SJCRH30 (cell line): ENCODE measurements at regions not wholly inside any gene's neighbourhood (a gene's known extent, or its start where the extent isn't known, plus 50 kb on each side); places are given as distances from the start of the nearest gene placed in this dataset.
"Not testable (repeated sequence)": the region's sequence is repeated elsewhere in the genome, so short reads cannot be mapped to it uniquely, and the experiment has no call there.

Experiments used
- DNase-seq, 2 experiments: peaks; one replicate each; pipeline ENCODE4 v3.0.0-alpha.2; 2015 to 2020
- H3K27ac ChIP-seq: fragments of 250-450 bp; sonication (Bioruptor Pico); 2 replicates; pipeline ENCODE4 v1.5.1; 2020; ENCODE audit warnings: mild to moderate bottlenecking, moderate library complexity
- H3K27me3 ChIP-seq: fragments of 250-450 bp; sonication (Bioruptor Pico); 2 replicates; pipeline ENCODE4 v1.5.1; 2020; ENCODE audit warnings: mild to moderate bottlenecking, moderate library complexity
- H3K36me3 ChIP-seq: fragments of 250-450 bp; sonication (Bioruptor Pico); 2 replicates; pipeline ENCODE4 v1.5.1; 2020; ENCODE audit warnings: mild to moderate bottlenecking, moderate library complexity
- H3K4me1 ChIP-seq: fragments of 250-450 bp; sonication (Bioruptor Pico); 2 replicates; pipeline ENCODE4 v1.5.1; 2020; ENCODE audit warnings: mild to moderate bottlenecking, moderate library complexity
- H3K4me3 ChIP-seq: fragments of 250-450 bp; sonication (Bioruptor Pico); 2 replicates; pipeline ENCODE4 v1.5.1; 2020; ENCODE audit warnings: mild to moderate bottlenecking, moderate library complexity
- H3K9me3 ChIP-seq: fragments of 250-450 bp; sonication (Bioruptor Pico); replicated peaks from 2 replicates; pipeline ENCODE4 v1.5.1; 2020; ENCODE audit warnings: mild to moderate bottlenecking, moderate library complexity

GRCh38 chr14:30159374-30159773 is 231.7 kb upstream of the PRKD1 start:
- DNase-seq = no peak
- no peaks in the 10 kb centered on the region for H3K9me3 ChIP-seq
- no peak overlapping the region for H3K27ac ChIP-seq
- no peaks in the 10 kb centered on the region for H3K36me3 ChIP-seq
- no peaks in the 10 kb centered on the region for H3K4me1 ChIP-seq
- no peaks in the 10 kb centered on the region; the same call in 1 of the 2 replicates for H3K27me3 ChIP-seq
- H3K4me3 ChIP-seq = no peak overlapping the region

GRCh38 chr14:30160608-30161007 is 233.0 kb upstream of the PRKD1 start:
- H3K4me1 ChIP-seq = no peaks in the 10 kb centered on the region
- no peaks in the 10 kb centered on the region for H3K9me3 ChIP-seq
- no peak overlapping the region for H3K4me3 ChIP-seq
- DNase-seq = peak in 1 of 2 experiments; percentile 10
- no peaks in the 10 kb centered on the region for H3K36me3 ChIP-seq
- no peak overlapping the region for H3K27ac ChIP-seq
- no peaks in the 10 kb centered on the region; the same call in 1 of the 2 replicates for H3K27me3 ChIP-seq

DNA sequence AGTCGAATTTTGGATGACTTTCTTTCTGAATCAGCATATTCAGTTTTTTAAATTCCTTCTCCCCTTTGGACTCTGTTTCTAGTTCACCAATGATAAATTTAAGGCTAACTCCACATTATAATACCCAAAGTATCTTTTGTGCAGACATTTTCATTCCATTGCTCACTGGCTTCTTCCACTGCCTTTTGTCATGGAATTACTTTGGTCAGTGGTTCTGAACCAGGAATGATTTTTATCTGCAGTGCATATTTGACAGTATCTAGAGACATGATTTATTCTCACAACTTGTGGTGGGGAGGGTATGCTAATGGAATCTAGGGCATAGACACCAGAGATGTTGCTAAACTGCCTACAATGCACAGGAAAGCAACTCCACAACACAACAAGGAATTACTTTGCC is 234.4 kb upstream of the PRKD1 start:
- no peaks in the 10 kb centered on the region for H3K9me3 ChIP-seq
- H3K36me3 ChIP-seq = no peaks in the 10 kb centered on the region
- no peak overlapping the region for H3K27ac ChIP-seq
- H3K4me3 ChIP-seq = no peak overlapping the region
- H3K27me3 ChIP-seq = peaks cover 5% of the 10 kb centered on the region; the same call in 1 of the 2 replicates
- H3K4me1 ChIP-seq = no peaks in the 10 kb centered on the region
- DNase-seq = no peak

DNA sequence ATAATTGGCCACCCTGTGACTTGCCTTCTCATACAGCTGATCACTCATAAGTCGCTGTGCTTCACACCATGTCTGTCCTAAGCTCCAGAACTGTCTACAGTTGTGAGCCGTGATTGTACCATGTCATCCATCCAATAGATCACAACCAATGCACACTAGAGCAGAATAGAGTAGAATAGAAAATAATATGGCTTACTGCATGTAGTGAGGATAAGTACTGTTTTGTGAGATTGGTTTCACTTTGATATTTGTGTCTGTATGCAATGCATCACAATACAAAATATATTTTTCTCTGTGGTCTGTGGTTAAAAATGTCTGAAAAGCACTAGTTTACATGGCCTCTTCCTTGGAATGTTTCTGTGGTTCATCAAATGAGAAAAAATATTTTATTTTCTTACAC is 237.6 kb upstream of the PRKD1 start:
- Histone ChIP-seq H3K27ac (no peak overlapping the region), H3K4me3 (no peak overlapping the region), H3K36me3 (no peaks in the 10 kb centered on the region), H3K27me3 (0 out of 2 replicates have a peak, but pooled peaks cover 5% of the 10 kb centered on the region), H3K4me1 (no peaks in the 10 kb centered on the region), H3K9me3 (no peaks in the 10 kb centered on the region)
- DNase-seq = no peak

GRCh38 chr14:30177781-30178180 is 250.1 kb upstream of the PRKD1 start:
- no peak for DNase-seq
- no peaks in the 10 kb centered on the region for H3K27me3 ChIP-seq
- H3K9me3 ChIP-seq = no peaks in the 10 kb centered on the region

DNA sequence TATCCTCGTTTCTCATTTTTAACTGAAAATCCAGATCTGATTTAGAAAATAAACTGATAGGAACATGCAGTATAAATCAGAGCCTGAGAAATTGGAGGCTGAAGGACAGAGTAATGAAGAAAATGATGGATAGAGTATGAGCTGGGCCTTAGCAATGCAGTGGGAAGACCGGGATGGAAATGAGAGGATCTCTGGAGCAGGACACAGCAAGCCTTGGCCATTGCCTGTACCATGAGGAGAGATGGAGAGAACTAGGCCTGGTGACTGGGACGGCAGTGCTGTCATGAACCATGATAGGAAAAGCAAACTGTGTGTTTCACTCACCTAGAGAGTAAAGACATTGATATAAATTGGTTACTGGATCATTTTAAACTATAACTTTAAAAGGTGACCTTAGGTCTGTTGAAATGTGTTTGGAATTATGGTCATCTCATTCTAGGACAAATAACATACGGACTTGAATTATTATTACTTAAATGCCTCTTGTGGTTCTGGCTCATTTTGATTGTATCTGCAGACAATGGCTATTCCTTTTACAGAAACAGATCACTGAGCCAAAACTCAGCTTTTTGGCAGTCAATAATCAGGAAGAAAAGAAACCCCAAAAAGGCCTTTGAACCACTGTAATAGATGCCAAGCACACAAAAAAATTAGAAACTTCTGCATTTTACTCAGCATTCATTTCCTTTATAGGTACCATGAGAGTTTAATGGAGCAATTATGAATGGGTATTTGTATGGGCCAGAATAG is 251.9 kb upstream of the PRKD1 start:
- no peaks in the 10 kb centered on the region for H3K36me3 ChIP-seq
- no peak overlapping the region for H3K4me3 ChIP-seq
- no peaks in the 10 kb centered on the region for H3K27me3 ChIP-seq
- no peaks in the 10 kb centered on the region for H3K9me3 ChIP-seq
- no peak overlapping the region for H3K27ac ChIP-seq
- H3K4me1 ChIP-seq = no peaks in the 10 kb centered on the region
- no peak for DNase-seq

More at GRCh38 chr14:30177781-30178180, 250.1 kb upstream of the PRKD1 start:
- Histone ChIP-seq H3K4me1 (no peaks in the 10 kb centered on the region), H3K27ac (no peak overlapping the region), H3K4me3 (no peak overlapping the region), H3K36me3 (no peaks in the 10 kb centered on the region)

DNA sequence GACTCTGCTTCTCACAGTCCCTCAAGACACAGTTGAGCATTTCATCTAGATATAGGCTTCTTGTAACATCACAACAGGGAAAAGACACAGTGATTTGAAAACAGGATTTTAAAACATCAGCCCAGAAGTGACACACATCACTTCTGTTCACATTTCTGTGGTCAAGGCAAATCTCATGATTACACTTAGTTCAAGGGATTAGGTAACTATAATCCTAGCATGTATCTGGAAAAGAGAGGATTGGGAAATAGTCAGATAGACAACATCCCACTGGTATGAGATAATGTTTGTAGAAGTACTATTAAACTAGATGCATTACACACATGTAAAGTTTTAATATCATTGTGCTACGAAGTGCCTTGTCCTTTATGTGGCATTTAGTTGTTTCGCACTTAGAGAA is 252.6 kb upstream of the PRKD1 start:
- H3K4me3 ChIP-seq = no peak overlapping the region
- H3K4me1 ChIP-seq = no peaks in the 10 kb centered on the region
- H3K9me3 ChIP-seq = no peaks in the 10 kb centered on the region
- no peaks in the 10 kb centered on the region for H3K36me3 ChIP-seq
- no peak for DNase-seq
- H3K27ac ChIP-seq = no peak overlapping the region
- H3K27me3 ChIP-seq = no peaks in the 10 kb centered on the region

DNA sequence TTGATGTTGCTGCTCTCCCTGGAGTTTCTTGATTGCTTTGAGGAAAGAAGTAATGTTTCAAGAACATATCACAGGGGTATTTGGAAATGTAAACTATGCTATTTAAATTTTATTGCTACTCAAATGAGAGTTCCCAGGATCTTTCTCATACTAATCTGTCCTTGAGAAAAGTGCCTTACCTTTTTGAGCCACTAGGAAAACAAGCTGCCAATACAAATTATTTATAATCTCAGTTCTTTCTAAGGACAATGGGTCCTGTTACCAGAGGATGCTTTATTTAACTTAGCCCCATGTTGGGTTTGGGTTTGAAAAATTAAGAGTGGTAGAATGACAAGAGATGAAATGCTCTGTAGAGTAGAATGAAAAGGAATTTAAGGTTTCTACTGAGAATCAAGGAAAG is 258.2 kb upstream of the PRKD1 start:
- DNase-seq = no peak
- Histone ChIP-seq H3K4me1 (no peaks in the 10 kb centered on the region), H3K9me3 (no peaks in the 10 kb centered on the region), H3K4me3 (no peak overlapping the region), H3K27ac (no peak overlapping the region), H3K27me3 (no peaks in the 10 kb centered on the region), H3K36me3 (no peaks in the 10 kb centered on the region)

DNA sequence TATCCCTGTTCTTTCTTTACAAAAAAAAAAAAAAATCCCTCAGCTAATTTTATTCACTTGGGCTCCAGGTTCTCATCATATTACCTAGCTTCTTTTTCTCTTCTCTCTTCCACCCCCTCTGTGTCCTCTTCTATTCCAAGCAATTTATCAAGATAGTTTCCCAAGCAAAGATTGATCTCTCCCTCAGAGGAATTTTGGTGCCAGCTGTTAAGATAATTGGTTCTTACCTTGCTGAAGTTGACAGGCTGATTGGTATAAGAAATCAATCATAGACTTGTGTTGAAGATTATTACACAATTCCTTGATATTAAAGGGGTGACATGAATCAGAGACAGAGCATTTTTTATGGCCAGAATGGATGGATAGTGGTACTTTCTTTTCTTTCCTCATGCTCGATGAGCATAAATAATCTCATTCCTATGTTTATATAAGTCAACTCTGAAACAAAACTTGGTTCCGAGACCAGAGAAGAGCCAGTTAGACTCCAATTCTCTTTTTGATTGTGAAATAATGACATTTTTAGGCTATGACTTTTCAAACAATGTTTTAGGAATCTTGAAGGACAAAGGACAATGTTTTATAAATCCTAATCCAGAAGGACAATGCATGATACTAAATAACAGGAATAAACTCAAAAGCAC is 264.1 kb upstream of the PRKD1 start:
- no peak for DNase-seq
- Histone ChIP-seq H3K27me3 (no peaks in the 10 kb centered on the region), H3K4me3 (no peak overlapping the region), H3K27ac (no peak overlapping the region), H3K4me1 (no peaks in the 10 kb centered on the region), H3K9me3 (no peaks in the 10 kb centered on the region), H3K36me3 (no peaks in the 10 kb centered on the region)

DNA sequence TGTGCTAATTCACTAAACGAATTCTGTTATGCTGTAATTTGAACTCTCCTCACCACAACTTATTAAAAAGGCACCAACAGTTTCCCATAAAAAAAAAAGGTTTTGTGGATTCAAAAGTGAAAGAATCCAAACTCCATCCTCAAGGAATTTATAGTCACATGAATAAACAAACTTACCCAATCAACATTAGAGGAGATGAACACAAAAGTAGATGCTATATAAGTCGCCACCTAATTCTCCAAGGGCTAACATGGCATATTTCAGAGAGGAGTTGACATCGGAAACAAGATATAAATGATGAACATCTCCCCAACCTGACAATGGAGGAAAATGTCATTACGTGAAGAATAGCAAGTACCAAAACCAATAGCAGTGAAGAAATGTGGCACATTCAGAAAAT is 265.5 kb upstream of the PRKD1 start:
- no peaks in the 10 kb centered on the region for H3K4me1 ChIP-seq
- no peaks in the 10 kb centered on the region for H3K36me3 ChIP-seq
- H3K27ac ChIP-seq = no peak overlapping the region
- DNase-seq = no peak
- no peaks in the 10 kb centered on the region for H3K27me3 ChIP-seq
- no peak overlapping the region for H3K4me3 ChIP-seq
- H3K9me3 ChIP-seq = no peaks in the 10 kb centered on the region

GRCh38 chr14:30193845-30194501 is 266.3 kb upstream of the PRKD1 start:
- H3K4me1 ChIP-seq = no peaks in the 10 kb centered on the region
- H3K9me3 ChIP-seq = no peaks in the 10 kb centered on the region
- no peaks in the 10 kb centered on the region for H3K36me3 ChIP-seq
- no peak for DNase-seq
- no peak overlapping the region for H3K27ac ChIP-seq
- no peak overlapping the region for H3K4me3 ChIP-seq
- H3K27me3 ChIP-seq = no peaks in the 10 kb centered on the region

GRCh38 chr14:30194741-30195148 is 267.1 kb upstream of the PRKD1 start:
- Histone ChIP-seq H3K27ac (no peak overlapping the region), H3K36me3 (no peaks in the 10 kb centered on the region), H3K9me3 (no peaks in the 10 kb centered on the region), H3K4me1 (no peaks in the 10 kb centered on the region), H3K4me3 (no peak overlapping the region), H3K27me3 (no peaks in the 10 kb centered on the region)
- DNase-seq = no peak

- Histone ChIP-seq H3K4me3 (no peak overlapping the region), H3K36me3 (no peaks in the 10 kb centered on the region), H3K27me3 (no peaks in the 10 kb centered on the region), H3K4me1 (no peaks in the 10 kb centered on the region), H3K27ac (no peak overlapping the region), H3K9me3 (no peaks in the 10 kb centered on the region)
- no peak for DNase-seq
These were observed 268.3 kb upstream of the PRKD1 start for GRCh38 chr14:30195941-30196340.

DNA sequence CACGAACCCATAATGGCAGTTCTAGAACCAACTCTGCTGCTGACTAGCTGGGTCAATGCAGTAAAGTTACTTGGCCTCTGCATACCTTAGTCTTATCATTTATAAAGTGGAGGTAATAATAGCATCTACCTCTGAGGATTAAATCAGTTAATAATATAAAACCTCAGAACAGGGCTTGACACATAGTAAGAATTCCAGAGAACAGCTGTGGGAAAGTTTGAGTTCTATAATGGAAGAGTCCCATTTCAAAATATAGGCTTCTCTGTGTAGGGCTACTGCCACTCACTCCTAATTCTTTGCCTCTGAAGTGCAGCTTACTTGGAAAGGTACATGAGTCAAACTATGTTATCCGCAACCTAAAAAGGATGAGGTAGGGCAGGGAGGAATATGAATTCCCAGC is 269.2 kb upstream of the PRKD1 start:
- Histone ChIP-seq H3K27me3 (no peaks in the 10 kb centered on the region), H3K9me3 (no peaks in the 10 kb centered on the region), H3K4me1 (no peaks in the 10 kb centered on the region), H3K36me3 (no peaks in the 10 kb centered on the region), H3K4me3 (no peak overlapping the region), H3K27ac (no peak overlapping the region)
- DNase-seq = no peak

- DNase-seq, H3K27me3 ChIP-seq, H3K9me3 ChIP-seq, H3K4me1 ChIP-seq, H3K27ac ChIP-seq, H3K36me3 ChIP-seq, H3K4me3 ChIP-seq: not testable (repeated sequence)
These were observed 271.1 kb upstream of the PRKD1 start for GRCh38 chr14:30198720-30199119.
